Activated CD8-positive, alpha-beta memory T cell treated with anti-CD3 and anti-CD28 coated beads, Interleukin-2, amount 50 U/mL, for 1 hour (primary cell): ENCODE measurements at regions not wholly inside any gene's neighbourhood (a gene's known extent, or its start where the extent isn't known, plus 50 kb on each side); places are given as distances from the start of the nearest gene placed in this dataset.

Experiments used
- DNase-seq: peaks from one replicate; pipeline ENCODE4 v3.0.0-alpha.2; 2020; ENCODE audit errors: extremely low read depth

DNA sequence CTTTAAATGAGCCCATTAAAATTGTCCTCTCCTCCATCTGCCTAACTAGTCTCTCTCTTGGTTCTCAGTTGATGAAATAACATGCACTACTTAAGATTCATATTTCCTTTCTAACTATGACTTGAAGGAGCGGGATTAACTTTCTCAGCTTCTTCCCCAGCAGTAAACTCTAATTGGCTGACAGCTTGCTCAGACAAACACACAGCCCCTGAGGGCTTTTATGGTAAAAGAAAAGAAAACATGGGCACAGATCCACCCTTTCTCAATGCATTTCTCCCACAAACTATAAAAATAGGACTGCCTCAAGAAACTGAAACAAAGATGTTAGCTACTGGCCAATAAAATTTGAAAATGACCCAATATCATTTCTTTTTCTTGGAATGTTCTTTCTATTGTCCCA lies 703.1 kb downstream of the ADGRL2 start:
- DNase-seq, result no peak

DNA sequence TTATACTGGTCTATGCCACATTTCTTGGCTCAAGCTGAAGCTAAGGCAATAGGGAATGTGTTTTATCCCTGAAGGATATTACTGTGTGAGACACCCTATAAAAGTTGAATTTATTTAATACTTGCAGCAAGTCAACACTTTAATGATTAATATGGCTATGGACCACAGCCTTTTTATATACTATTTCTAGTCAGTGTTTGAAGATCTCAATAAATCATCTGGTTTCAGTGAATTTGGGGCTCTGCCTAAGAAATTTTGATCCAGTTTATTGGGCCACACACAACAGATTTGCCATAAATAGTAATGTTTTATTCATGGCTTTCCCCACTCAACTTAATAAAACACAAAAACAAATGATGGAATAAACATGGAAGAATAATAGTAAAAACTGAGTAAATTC lies 698.3 kb downstream of the ADGRL2 start:
- no peak for DNase-seq

DNA sequence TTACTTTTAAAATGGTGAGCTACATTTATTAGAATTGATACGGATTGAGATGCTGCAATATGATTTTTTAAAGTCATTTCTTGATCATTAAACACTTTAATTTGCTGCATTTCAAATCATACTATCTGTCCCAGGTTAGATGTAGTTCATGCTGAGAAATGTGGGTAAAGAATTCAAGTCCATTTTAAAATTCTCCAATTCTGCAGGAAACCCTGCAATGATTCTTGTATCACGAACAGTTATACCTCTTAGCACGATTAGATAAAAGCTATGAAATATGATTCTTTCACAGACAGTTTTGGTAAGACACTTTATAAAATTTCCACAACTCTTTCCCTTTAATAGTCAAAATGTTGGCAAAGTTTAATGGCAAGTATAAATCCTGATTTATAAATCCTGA lies 693.4 kb downstream of the ADGRL2 start:
- DNase-seq, result no peak

DNA sequence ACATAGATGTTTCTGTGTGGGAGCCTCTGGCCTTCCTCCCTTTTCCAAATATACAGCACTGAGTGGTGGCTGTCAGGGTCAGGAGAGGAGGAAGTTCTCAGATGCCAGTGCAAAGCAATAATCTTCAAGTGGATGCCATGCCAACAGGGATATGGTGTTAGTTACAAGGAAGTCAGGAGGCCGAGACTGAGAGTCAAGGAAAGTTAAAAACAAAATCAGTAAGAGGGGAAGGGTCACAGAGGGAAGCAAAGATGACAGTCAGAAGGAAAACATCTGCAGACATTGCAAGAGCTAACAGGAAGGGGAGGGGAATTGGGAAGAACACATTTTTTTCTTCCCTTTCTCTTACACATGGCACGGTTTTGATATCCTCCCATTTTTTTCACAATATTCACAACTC lies 691.4 kb downstream of the ADGRL2 start:
- DNase-seq, result no peak

DNA sequence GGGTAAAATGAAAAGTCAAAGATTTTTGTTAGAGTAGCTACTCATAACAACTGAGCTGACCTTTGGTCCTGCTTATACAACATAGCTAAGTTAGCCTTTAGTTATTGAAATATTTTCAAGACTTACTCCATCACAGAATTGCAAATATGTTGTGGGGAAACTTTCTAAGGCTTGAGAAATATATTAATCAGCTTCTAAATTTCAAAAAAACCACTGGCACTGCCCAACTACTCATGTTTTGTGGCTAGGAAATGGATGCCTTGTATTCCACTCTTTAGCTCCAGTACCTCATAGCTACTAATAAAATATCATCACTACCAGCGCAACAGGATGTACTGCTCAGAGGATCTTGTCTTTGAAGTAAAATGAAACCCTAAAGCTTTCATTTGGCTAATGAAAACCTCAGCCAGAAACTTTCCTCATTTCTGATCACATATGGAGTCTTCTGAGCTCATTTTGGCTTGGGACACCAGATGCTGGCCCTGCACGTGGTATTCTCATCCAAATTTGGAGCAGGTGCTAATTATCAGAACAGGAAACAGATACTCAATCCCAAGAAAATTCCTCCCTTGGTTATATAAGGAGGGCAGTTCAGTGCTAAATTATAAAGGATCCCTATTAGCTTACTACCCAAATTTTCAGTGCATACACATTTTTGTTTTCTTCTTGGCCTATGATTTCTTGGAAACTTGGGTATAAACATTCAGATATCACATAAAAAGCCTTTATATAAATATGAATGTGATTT lies 690.7 kb downstream of the ADGRL2 start:
- DNase-seq, result no peak

DNA sequence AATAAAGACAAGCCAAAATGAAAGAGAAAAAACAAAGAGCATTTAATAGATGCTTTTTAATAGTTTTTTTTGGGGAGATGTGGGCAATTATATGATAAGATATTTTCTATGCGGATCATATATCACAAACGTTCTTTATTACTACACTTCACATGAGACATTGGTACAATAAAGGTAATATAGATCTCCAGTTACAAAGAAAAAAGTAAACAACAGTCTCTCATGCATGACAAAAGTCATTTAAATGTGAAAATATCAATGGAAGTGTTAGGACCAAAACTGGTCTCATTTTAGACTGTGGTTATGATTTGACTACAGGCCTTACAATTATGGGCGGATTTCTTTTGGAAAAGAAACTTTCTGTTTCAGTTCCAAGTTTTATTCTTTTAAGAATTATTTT lies 687.0 kb downstream of the ADGRL2 start:
- no peak for DNase-seq

DNA sequence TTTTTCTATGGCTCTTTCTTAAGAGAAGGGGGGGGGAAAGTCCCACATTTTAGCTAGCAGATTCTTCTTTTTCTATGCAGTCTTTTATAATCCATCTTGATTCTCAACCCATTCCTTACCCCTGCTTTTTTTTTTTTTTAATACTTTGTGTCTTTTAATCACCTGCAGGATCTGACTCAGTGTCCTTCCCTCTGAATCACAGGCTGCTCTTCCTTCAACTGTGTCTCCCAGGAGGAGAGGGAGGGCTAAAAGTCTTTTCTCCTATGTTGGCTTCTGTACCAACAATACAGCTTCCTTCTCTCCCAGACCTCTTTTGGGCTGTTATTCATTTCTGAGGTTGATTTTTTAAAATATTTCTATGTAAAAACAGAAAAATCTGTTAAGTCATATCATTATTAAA lies 686.2 kb downstream of the ADGRL2 start:
- no peak for DNase-seq

DNA sequence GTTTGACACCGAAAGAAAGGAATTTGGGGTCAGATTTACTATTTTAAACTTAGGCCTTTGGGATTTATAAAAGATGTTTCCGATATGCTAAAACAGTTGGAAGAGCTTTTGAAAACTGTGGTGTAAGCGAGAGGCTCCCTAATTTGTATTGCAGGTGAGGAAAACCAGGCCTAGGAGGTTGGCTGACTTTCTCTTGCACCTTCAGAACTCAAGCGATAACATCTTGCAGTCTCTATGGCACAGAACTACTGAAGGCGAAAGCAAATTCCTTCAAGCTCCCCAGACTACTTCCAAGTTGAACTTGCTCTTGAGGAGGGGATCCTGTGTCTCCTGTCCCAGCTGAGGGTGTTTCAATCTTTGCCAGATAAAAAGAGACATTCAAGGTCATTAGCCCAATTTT lies 685.7 kb downstream of the ADGRL2 start:
- no peak for DNase-seq

DNA sequence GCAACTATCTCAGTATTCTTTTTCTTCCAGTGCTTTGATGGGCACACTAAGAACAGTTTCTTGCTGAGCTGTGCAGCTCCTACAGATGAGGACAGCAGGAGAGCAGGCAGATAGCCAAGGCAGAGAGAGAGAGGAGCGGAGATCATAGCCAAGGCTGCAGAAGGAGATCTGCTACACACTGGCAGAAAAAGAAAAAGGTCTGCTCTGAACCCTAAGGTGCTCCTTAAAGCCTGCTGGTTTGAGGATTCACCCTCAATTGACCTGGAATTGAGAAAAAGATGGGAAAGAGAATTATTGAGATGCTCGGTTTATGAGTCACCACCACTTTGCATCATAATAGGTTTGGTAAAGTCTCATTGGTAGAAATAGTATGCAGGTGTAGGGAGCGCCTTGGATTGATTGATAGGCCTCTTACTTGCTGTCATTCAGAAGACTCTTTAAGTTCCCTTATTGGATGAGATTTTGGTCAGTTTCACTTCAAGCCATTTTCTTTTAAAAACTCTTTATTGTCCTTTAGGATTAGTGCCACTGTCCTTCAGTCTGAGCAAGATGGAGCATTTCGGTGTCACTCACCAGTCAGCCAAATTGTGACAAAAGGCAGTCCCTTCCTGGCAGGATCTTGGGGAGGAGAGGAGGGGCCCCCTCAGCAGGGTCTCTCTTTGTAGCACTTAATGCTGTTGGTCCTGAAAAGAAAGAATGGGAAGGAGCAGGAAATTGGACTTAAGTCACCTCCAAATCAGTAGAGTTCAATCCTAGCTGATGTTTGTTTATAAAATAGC lies 685.0 kb downstream of the ADGRL2 start:
- DNase-seq, result no peak

DNA sequence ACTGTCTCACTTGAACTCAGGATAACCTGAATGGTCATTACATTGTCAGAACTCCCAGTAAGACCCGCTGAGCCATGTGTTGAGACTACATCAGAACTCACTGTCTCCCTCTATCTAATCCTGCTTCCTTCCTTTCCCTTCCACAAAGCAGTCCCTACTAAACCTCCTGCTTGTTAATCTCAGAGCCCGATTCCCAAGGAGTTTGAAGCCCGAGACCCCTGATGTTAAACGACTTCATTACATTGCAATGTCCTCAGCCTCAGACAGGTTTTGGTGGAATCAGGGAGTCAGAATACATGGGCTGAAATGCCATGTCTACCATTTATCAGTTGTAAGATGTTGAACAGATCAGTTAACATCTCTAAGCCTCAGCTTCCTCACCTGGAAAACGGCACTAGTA lies 682.4 kb downstream of the ADGRL2 start:
- no peak for DNase-seq

DNA sequence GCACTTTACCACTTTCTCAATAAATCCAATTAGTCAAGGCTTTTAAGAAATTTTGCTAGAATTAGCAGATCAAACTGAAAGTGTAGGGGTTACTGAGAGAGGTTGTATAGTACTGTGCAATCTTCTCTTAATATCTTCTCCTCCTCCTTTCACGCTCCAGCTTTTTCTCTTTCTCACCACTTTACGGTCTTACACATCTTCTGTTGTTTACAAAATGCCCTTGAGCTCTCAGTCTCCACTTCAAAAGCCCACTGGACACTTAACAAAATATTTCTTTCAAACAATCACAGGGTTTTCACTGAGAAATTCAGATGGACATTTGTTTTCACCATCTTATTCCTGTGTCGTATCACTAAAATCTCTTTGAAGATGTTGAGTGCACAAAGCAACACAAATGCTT lies 678.2 kb downstream of the ADGRL2 start:
- no peak for DNase-seq

DNA sequence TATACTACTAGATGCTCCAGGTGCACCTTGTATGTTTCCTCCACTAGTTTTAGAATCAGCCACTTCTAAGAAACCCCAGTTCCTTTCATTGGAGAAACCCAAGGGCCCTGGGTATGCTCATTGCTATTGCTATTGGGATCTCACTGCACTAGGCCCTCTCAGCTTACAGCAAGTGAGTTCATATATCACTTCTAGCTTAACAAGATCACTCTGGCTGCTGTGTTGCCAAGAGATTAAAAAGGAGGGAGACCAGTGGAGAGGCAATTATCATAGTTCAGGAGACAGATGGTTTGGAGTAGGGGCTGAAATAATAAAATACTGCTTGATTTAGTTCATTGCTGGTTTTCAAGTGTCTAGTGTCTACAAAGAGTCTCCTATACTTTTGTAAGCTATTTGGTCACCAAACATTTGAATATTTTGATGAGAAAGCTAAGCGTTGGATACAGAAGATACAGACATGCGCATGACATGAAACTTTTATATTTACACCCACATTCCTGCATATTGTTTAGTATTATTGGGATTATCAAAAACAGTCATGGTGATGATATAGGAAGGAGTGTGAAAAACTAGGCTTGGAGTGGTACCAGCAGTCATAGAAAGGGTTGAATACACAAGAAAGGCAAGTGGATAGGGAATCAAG lies 671.9 kb downstream of the ADGRL2 start:
- DNase-seq, result no peak

DNA sequence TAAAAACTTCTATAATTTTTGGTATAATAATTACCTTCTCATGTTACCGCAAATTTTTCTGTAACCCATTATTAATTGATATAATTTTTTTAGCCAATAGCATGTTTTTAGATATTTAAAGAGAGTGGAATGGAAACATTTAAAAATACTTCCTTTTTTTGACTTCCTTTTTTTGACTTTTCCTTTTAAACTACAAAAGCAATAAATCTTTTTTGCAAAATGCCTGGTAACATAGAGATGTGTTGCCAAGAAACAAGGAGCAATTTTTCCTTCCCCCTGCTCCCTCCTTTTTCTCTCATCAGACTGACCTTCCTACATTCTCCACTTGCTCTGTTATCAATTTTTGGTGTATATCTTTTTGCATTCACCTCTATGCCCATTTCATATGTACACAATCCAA lies 666.2 kb downstream of the ADGRL2 start:
- DNase-seq, result no peak

DNA sequence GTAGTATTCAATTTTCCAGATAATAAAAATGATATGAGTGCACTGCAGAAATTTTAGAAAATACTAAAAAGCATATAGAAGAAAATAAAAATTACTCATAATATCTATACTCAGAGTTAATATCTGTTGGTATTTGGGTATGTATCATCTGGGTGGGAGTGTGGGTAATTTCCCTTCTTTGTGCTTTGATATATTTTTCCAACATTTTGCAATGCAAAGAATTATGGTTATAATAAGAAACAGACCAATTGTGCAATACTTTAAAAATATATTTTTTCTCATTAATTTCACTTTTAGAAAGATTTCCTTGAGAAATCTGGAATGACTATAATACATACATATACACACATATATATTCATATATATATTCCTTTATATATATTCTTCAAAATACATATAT lies 665.7 kb downstream of the ADGRL2 start:
- no peak for DNase-seq

DNA sequence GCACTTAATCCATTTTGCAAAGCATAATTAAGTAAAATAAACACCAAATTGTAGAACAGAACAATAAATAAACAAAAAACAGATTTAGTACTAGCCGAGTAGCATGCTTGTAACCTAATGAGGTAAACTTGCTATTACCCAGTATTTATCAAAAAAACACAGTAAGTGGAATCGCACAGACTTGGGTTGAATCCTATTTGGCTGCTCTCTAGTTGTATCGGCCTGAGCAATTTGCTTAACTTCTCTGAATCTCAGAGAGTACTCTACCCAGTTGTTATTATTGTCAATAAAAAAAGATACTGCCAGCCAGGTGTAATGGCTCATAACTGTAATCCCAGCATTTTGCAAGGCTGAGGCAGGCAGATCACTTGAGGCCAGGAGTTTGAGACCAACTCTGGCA lies 664.3 kb downstream of the ADGRL2 start:
- DNase-seq, result no peak

DNA sequence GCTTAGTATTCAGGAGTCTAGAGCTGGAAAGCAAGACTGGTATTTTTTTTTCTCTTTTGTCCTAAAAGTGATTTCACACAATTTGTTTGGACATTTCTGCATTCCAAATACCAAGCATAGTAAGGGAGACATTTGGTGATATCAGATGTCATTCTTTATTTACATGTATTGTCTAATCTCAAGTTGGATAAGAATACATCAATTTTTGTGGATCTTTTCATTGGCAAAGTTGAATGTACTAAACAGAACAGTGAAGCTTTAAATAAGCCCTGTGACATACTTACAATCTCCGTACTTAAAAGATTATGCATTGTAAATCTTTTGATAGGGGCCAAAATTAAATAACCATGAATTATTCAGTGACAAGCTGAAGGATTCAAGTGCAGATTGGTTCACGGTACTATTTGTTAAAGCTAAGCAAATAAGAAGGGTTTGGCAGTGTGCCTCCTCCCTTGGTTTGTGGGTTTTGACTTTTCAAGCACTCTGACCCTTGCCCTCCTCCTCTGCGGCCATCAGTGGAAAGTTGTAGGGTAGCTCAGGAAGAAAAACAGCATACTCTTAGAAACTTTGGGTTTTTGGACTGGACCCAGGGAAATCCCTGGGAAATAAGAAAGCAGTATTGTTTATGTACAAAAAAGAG lies 663.7 kb downstream of the ADGRL2 start:
- DNase-seq, result no peak

DNA sequence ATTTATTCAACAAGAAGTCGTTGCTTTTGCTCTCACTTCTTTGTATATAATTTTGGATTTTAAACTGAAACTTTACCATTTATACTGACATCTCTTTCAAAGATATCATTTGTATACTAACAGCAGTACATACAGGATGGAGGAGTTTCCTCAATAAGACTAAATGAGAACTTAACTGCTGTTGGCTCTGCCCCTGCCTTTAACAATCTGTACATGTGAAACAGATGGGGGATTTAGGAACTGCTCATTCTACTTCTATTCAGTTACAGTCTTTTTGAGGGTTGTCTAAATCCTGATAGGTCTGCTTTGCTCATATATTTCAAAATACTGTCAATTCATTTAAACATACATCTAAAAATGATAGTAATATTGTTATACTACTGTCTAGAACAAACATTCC lies 663.2 kb downstream of the ADGRL2 start:
- no peak for DNase-seq

DNA sequence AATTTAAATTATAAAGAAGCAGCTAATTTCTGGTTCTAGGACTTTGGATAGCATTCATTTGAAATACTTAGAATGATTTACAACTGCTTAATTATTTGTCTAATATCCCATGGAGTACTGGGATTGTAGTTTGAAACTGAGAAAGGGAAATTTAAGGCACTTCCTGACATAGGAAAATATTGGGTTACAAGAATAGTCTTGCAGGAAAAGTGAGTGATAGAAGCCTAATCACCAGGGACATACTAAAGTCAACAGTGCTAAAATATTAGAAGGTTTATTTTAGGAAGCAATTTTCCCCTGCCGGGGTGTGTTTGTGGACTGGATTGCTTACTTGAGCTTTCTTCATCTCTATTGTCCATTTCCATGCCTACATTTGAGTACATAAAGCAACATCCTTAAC lies 661.6 kb downstream of the ADGRL2 start:
- no peak for DNase-seq

DNA sequence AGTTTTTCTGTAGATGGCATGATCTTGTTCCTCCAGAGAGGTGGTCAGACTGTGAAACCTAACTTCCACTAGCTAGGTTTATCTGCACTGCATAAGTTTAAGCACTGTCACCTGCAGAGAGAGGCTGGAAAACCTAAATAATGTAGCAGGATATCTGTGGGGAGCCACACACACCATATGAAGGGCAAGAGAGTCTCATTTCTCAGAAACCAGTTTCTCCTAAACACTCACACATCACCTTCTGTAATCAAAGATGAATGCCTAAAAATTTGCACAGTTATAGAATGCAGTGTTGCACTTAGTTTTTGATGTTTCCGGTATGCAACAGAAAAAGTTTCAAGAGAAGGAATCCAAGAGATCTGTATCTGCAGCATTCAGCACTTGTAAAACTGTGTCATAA lies 654.6 kb downstream of the ADGRL2 start:
- DNase-seq, result no peak

DNA sequence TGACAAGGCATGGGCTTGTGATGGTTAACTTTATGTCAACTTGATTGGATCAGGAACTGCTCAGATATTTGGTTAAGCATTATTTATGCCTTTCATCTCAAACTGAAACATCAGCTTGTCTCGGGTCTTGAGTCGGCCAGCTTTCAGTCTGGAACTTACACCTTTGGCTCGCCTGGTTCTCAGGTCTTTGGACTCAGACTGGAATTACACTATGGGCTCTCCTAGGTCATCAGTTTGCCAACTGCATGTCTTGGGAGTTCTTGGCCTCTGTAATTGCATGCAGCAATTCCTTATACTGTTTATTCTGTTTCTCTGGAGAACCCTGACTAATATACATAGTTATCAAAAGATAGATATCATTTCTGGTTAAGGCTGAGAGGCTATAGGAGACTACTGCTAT lies 653.7 kb downstream of the ADGRL2 start:
- DNase-seq, result no peak

DNA sequence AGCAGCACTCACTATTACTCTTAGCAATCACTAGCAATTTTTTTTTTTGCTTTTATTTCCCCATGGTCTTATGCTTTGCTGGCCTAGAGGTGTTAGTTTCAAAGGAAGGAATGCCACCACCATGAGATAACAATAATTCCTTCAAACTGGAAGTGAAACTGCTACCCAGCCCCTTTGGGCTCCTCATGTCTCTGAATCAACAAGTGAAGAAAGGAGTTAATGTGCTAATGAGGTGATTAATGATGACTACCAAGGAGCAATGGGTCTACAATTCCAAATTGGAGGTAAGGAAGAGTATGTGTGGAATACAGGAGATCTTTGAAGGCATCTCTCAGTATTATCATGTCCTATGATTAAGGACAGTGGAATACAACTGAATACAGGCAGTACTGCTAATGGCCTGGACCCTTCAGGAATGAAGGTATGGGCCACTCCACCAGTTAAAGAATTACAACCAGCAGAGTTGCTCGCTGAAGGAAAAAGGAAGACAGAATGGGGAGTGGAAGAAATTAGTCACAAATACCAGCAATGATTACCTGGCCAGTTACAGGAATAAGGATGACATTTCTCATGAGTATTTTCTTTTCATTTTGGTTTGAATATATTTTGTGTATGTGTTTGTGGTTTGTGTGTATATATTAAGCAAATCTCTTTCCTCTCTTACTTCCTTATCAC lies 652.9 kb downstream of the ADGRL2 start:
- no peak for DNase-seq

DNA sequence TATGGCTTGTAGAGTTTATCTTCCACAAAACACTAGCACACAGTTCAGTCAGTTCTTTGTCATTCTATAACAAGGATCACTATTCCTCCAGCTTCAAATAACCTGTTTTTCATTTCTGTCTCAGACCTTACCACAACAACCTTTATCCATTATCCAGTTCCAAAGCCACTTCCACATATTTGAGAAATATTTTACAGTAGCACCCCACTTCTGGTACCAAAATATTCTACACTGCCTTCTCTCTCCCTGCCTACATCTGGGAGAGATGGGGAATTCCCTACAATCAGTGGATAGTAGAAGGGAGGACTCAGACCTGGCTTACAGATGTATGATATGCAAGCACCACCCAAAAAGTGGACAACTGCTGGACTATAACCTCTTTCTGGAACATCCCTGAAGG lies 651.4 kb downstream of the ADGRL2 start:
- no peak for DNase-seq
